ENCODE measurements at regions not wholly inside any gene's neighbourhood (a gene's known extent, or its start where the extent isn't known, plus 50 kb on each side); places are given as distances from the start of the nearest gene placed in this dataset.

DNA sequence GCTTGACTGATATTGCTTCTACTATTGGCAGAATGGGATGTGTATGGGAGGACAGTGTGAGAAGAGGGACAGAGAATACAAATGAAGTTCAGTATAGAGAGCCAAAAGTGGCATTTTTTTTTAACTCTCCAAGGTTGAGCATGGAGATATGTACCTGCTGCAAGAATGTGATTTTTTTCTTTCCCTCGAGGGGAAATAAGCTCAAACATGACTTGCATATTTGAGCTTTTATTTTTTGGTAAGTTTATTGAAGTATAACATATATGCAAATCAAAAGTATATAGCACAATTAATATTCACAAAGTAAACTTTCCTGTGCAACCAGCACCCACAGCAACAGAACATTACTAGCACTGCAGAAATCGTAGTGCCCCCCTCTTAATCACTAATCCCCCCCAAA, 285.7 kb upstream of the ADRA1B start:
- Histone ChIP-seq H3K4me3 (replicated peaks; ENCODE audit: insufficient read depth, low read length) (no peak overlapping the region), H3K27ac (replicated peaks) (no peak overlapping the region), H3K27me3 (ENCODE audit: insufficient read depth, poor library complexity, severe bottlenecking) (no peaks in the 10 kb centered on the region)
- DNase-seq (ENCODE audit: low read depth in 1 of 2, low spot score in 1 of 2), result no peak
- no peak for TF ChIP-seq GABPA (IDR thresholded peaks at IDR 0.05; ENCODE audit: low read depth)
- no peak for TF ChIP-seq SPI1 (IDR thresholded peaks at IDR 0.05; ENCODE audit: borderline replicate concordance, low read depth)

- Histone ChIP-seq H3K27me3 (ENCODE audit: insufficient read depth, poor library complexity, severe bottlenecking) (no peaks in the 10 kb centered on the region), H3K4me3 (replicated peaks; ENCODE audit: insufficient read depth, low read length) (no peak overlapping the region), H3K27ac (replicated peaks) (no peak overlapping the region)
- TF ChIP-seq GABPA (IDR thresholded peaks at IDR 0.05; ENCODE audit: low read depth) (no peak), SPI1 (IDR thresholded peaks at IDR 0.05; ENCODE audit: borderline replicate concordance, low read depth) (no peak), POLR2AphosphoS5 (IDR thresholded peaks at IDR 0.05; ENCODE audit: low read depth) (no peak), CTCF (IDR thresholded peaks at IDR 0.05; ENCODE audit: insufficient read depth, low read length) (no peak)
- TF ChIP-seq, protein P1, sequence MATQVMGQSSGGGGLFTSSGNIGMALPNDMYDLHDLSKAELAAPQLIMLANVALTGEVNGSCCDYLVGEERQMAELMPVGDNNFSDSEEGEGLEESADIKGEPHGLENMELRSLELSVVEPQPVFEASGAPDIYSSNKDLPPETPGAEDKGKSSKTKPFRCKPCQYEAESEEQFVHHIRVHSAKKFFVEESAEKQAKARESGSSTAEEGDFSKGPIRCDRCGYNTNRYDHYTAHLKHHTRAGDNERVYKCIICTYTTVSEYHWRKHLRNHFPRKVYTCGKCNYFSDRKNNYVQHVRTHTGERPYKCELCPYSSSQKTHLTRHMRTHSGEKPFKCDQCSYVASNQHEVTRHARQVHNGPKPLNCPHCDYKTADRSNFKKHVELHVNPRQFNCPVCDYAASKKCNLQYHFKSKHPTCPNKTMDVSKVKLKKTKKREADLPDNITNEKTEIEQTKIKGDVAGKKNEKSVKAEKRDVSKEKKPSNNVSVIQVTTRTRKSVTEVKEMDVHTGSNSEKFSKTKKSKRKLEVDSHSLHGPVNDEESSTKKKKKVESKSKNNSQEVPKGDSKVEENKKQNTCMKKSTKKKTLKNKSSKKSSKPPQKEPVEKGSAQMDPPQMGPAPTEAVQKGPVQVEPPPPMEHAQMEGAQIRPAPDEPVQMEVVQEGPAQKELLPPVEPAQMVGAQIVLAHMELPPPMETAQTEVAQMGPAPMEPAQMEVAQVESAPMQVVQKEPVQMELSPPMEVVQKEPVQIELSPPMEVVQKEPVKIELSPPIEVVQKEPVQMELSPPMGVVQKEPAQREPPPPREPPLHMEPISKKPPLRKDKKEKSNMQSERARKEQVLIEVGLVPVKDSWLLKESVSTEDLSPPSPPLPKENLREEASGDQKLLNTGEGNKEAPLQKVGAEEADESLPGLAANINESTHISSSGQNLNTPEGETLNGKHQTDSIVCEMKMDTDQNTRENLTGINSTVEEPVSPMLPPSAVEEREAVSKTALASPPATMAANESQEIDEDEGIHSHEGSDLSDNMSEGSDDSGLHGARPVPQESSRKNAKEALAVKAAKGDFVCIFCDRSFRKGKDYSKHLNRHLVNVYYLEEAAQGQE (IDR thresholded peaks at IDR 0.05; ENCODE audit: insufficient replicate concordance, low read depth), result no peak
- DNase-seq (ENCODE audit: low read depth in 1 of 2, low spot score in 1 of 2), result no peak
These were observed 285.3 kb upstream of the ADRA1B start for GRCh38 chr5:159631001-159631400.

GRCh38 chr5:159632866-159633265, 283.4 kb upstream of the ADRA1B start:
- Histone ChIP-seq H3K27me3 (ENCODE audit: insufficient read depth, poor library complexity, severe bottlenecking) (no peaks in the 10 kb centered on the region), H3K27ac (replicated peaks) (no peak overlapping the region), H3K4me3 (replicated peaks; ENCODE audit: insufficient read depth, low read length) (no peak overlapping the region)
- DNase-seq (ENCODE audit: low read depth in 1 of 2, low spot score in 1 of 2), result no peak
- no peak for TF ChIP-seq GABPA (IDR thresholded peaks at IDR 0.05; ENCODE audit: low read depth)
- TF ChIP-seq, protein P1 (IDR thresholded peaks at IDR 0.05; ENCODE audit: insufficient replicate concordance, low read depth), result no peak
- no peak for TF ChIP-seq POLR2AphosphoS5 (IDR thresholded peaks at IDR 0.05; ENCODE audit: low read depth)
- TF ChIP-seq SPI1 (IDR thresholded peaks at IDR 0.05; ENCODE audit: borderline replicate concordance, low read depth), result no peak
- no peak for TF ChIP-seq CTCF (IDR thresholded peaks at IDR 0.05; ENCODE audit: insufficient read depth, low read length)

DNA sequence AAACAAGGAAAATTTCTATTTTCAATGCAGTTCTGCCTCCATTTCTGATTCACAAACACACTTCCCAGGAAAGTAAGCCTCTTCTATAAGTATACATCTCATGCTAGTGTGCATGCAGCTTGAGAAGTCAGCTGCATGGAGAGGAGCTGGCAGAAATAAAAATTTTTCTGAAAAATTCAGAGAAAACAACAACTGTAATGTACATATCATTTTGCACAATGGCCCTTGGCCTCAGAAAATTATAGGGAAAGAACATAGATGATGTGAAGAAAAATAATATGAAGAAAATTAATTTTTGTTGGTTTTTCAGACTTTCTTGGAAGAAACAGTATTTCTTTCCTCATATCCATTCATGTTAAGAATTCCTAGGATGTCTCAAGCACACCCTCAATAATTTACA, 277.8 kb upstream of the ADRA1B start:
- Histone ChIP-seq H3K27me3 (ENCODE audit: insufficient read depth, poor library complexity, severe bottlenecking) (no peaks in the 10 kb centered on the region), H3K27ac (replicated peaks) (no peak overlapping the region), H3K4me3 (replicated peaks; ENCODE audit: insufficient read depth, low read length) (no peak overlapping the region)
- TF ChIP-seq, protein P1 (IDR thresholded peaks at IDR 0.05; ENCODE audit: insufficient replicate concordance, low read depth), result no peak
- TF ChIP-seq GABPA (IDR thresholded peaks at IDR 0.05; ENCODE audit: low read depth), result no peak
- no peak for TF ChIP-seq CTCF (IDR thresholded peaks at IDR 0.05; ENCODE audit: insufficient read depth, low read length)
- TF ChIP-seq POLR2AphosphoS5 (IDR thresholded peaks at IDR 0.05; ENCODE audit: low read depth), result no peak
- TF ChIP-seq SPI1 (IDR thresholded peaks at IDR 0.05; ENCODE audit: borderline replicate concordance, low read depth), result no peak
- DNase-seq (ENCODE audit: low read depth in 1 of 2, low spot score in 1 of 2), result no peak
